ELR (cell line): ENCODE measurements at regions not wholly inside any gene's neighbourhood (a gene's known extent, or its start where the extent isn't known, plus 50 kb on each side); places are given as distances from the start of the nearest gene placed in this dataset.
A peak's percentile ranks its signal among the peaks of the same experiment; 100 is the strongest.

ENCODE experiments used
- DNase-seq: peaks from one replicate; pipeline ENCODE4 v3.0.0-alpha.2; 2015; ENCODE audit warnings: low read depth

- peak; percentile 20 for DNase-seq
These were observed 55.6 kb downstream of the ZNF281 start for GRCh38 chr1:200354243-200354642.

GRCh38 chr1:200353232-200353631 is 56.6 kb downstream of the ZNF281 start:
- DNase-seq, result no peak

GRCh38 chr1:200351826-200352549 is 57.8 kb downstream of the ZNF281 start:
- peak; percentile 86 for DNase-seq

- no peak for DNase-seq
These were observed 58.4 kb downstream of the ZNF281 start for GRCh38 chr1:200351425-200351824.

GRCh38 chr1:200346700-200347099 is 63.1 kb downstream of the ZNF281 start:
- peak; percentile 20 for DNase-seq

- no peak for DNase-seq
These were observed 64.3 kb downstream of the ZNF281 start for GRCh38 chr1:200345520-200345919.

- DNase-seq, result no peak
These were observed 66.0 kb downstream of the ZNF281 start for GRCh38 chr1:200343874-200344273.

- DNase-seq, result peak; percentile 57
These were observed 67.1 kb downstream of the ZNF281 start for GRCh38 chr1:200342511-200343311.

GRCh38 chr1:200338451-200338850 is 71.4 kb downstream of the ZNF281 start:
- DNase-seq, result no peak

GRCh38 chr1:200337831-200338230 is 72.0 kb downstream of the ZNF281 start:
- DNase-seq, result no peak

- DNase-seq, result no peak
These were observed 72.4 kb downstream of the ZNF281 start for GRCh38 chr1:200337410-200337809.

- peak; percentile 10 for DNase-seq
These were observed 72.9 kb downstream of the ZNF281 start for GRCh38 chr1:200336901-200337391.

GRCh38 chr1:200336101-200336845 is 73.6 kb downstream of the ZNF281 start:
- DNase-seq, result peak; percentile 88

- DNase-seq, result peak; percentile 46
These were observed 75.1 kb downstream of the ZNF281 start for GRCh38 chr1:200334661-200335256.

GRCh38 chr1:200333329-200333728 is 76.5 kb downstream of the ZNF281 start:
- no peak for DNase-seq

GRCh38 chr1:200332716-200333115 is 77.1 kb downstream of the ZNF281 start:
- no peak for DNase-seq

- no peak for DNase-seq
These were observed 79.0 kb downstream of the ZNF281 start for GRCh38 chr1:200330741-200331428.

- DNase-seq, result no peak
These were observed 80.5 kb downstream of the ZNF281 start for GRCh38 chr1:200329208-200329882.

- no peak for DNase-seq
These were observed 81.5 kb downstream of the ZNF281 start for GRCh38 chr1:200328379-200328778.

- DNase-seq, result peak; percentile 49
These were observed 85.9 kb downstream of the ZNF281 start for GRCh38 chr1:200323856-200324400.

GRCh38 chr1:200319148-200319547 is 90.7 kb downstream of the ZNF281 start:
- DNase-seq, result no peak
